NT2/D1 (cell line): ENCODE measurements at regions not wholly inside any gene's neighbourhood (a gene's known extent, or its start where the extent isn't known, plus 50 kb on each side); places are given as distances from the start of the nearest gene placed in this dataset.

Source experiments
- DNase-seq: peaks from one replicate; pipeline ENCODE4 v3.0.0-alpha.2; 2011; ENCODE audit warnings: low read depth, low spot score
- H3K27me3 ChIP-seq: 2 replicates; pipeline ENCODE4 v1.6.0; 2011; ENCODE audit warnings: mild to moderate bottlenecking; ENCODE audit not compliant: insufficient read length, insufficient read depth
- H3K36me3 ChIP-seq: 2 replicates; pipeline ENCODE4 v1.6.1; 2011; ENCODE audit warnings: mild to moderate bottlenecking, low read length, mixed read lengths; ENCODE audit not compliant: insufficient read depth, insufficient read length
- H3K4me1 ChIP-seq: 2 replicates; pipeline ENCODE4 v1.5.1; 2011; ENCODE audit not compliant: insufficient read depth, insufficient read length
- H3K4me3 ChIP-seq: 2 replicates; pipeline ENCODE4 v1.5.1; 2011; ENCODE audit warnings: low read depth; ENCODE audit not compliant: insufficient read length
- H3K9ac ChIP-seq: 2 replicates; pipeline ENCODE4 v1.6.0; 2011; ENCODE audit warnings: low read depth; ENCODE audit not compliant: insufficient read length
- H3K9me3 ChIP-seq: 2 replicates; pipeline ENCODE4 v1.5.1; 2011; ENCODE audit warnings: mild to moderate bottlenecking, low read length; ENCODE audit not compliant: insufficient read depth
- SUZ12 ChIP-seq: IDR thresholded peaks from 2 replicates; pipeline ENCODE4 v1.6.1; 2011; ENCODE audit not compliant: insufficient read length, insufficient read depth; ENCODE audit errors: extremely low read depth
- YY1 ChIP-seq: IDR thresholded peaks from 2 replicates; pipeline ENCODE4 v1.6.1; 2011; ENCODE audit not compliant: insufficient read length, insufficient read depth
- ZNF274 ChIP-seq: IDR thresholded peaks from 2 replicates; pipeline ENCODE4 v1.6.1; 2011; ENCODE audit warnings: mild to moderate bottlenecking, low read depth, low read length

- no peak overlapping the region for H3K4me3 ChIP-seq
- no peaks in the 10 kb centered on the region for H3K27me3 ChIP-seq
- peaks cover 15% of the 10 kb centered on the region for H3K4me1 ChIP-seq
- H3K9ac ChIP-seq, result no peak overlapping the region
- H3K36me3 ChIP-seq, result no peaks in the 10 kb centered on the region
- DNase-seq, result no peak
- no peaks in the 10 kb centered on the region for H3K9me3 ChIP-seq
- TF ChIP-seq SUZ12 (no peak), YY1 (no peak), ZNF274 (no peak)
Measured at GRCh38 chr6:43853066-43853650, 83.1 kb downstream of the VEGFA start.

- H3K4me3 ChIP-seq, result no peak overlapping the region
- no peak overlapping the region for H3K9ac ChIP-seq
- TF ChIP-seq ZNF274 (no peak), SUZ12 (no peak), YY1 (no peak)
- no peaks in the 10 kb centered on the region for H3K27me3 ChIP-seq
- DNase-seq, result no peak
- no peaks in the 10 kb centered on the region for H3K36me3 ChIP-seq
- H3K4me1 ChIP-seq, result peaks cover 14% of the 10 kb centered on the region
- H3K9me3 ChIP-seq, result no peaks in the 10 kb centered on the region
Measured at GRCh38 chr6:43852350-43852864, 82.4 kb downstream of the VEGFA start.

GRCh38 chr6:43851204-43851865 is 81.3 kb downstream of the VEGFA start:
- TF ChIP-seq YY1, result no peak
- peak overlapping the region; percentile 5 for H3K9ac ChIP-seq

GRCh38 chr6:43850314-43851203 is 80.5 kb downstream of the VEGFA start:
- Histone ChIP-seq H3K27me3 (no peaks in the 10 kb centered on the region), H3K4me1 (peaks cover 7% of the 10 kb centered on the region), H3K9me3 (no peaks in the 10 kb centered on the region), H3K4me3 (no peak overlapping the region), H3K36me3 (no peaks in the 10 kb centered on the region), H3K9ac (no peak overlapping the region)
- no peak for TF ChIP-seq SUZ12
- no peak for TF ChIP-seq ZNF274
- TF ChIP-seq YY1, result no peak
- DNase-seq, result no peak

More at GRCh38 chr6:43851204-43851865, 81.3 kb downstream of the VEGFA start:
- no peak for DNase-seq
- Histone ChIP-seq H3K4me1 (peaks cover 12% of the 10 kb centered on the region), H3K9me3 (no peaks in the 10 kb centered on the region), H3K27me3 (no peaks in the 10 kb centered on the region), H3K4me3 (no peak overlapping the region), H3K36me3 (no peaks in the 10 kb centered on the region)

- H3K4me3 ChIP-seq, result no peak overlapping the region
- no peak for DNase-seq
- H3K27me3 ChIP-seq, result no peaks in the 10 kb centered on the region
- H3K9ac ChIP-seq, result no peak overlapping the region
- TF ChIP-seq YY1 (no peak), SUZ12 (no peak), ZNF274 (no peak)
- H3K36me3 ChIP-seq, result no peaks in the 10 kb centered on the region
- no peaks in the 10 kb centered on the region for H3K9me3 ChIP-seq
- peaks cover 7% of the 10 kb centered on the region for H3K4me1 ChIP-seq
Measured at GRCh38 chr6:43849844-43850243, 79.8 kb downstream of the VEGFA start.

GRCh38 chr6:43848671-43849391 is 78.8 kb downstream of the VEGFA start:
- no peaks in the 10 kb centered on the region for H3K27me3 ChIP-seq
- no peak overlapping the region for H3K9ac ChIP-seq
- H3K4me1 ChIP-seq, result peaks cover 7% of the 10 kb centered on the region

More at GRCh38 chr6:43848671-43849391, 78.8 kb downstream of the VEGFA start:
- H3K4me3 ChIP-seq, result no peak overlapping the region
- no peaks in the 10 kb centered on the region for H3K36me3 ChIP-seq
- H3K9me3 ChIP-seq, result no peaks in the 10 kb centered on the region
- no peak for TF ChIP-seq YY1
- no peak for TF ChIP-seq ZNF274
- TF ChIP-seq SUZ12, result no peak
- DNase-seq, result no peak
